Stomach smooth muscle (tissue), 2 donors: ENCODE measurements at regions not wholly inside any gene's neighbourhood (a gene's known extent, or its start where the extent isn't known, plus 50 kb on each side); places are given as distances from the start of the nearest gene placed in this dataset.
A peak's percentile ranks its signal among the peaks of the same experiment; 100 is the strongest.
"Not testable (repeated sequence)": the region's sequence is repeated elsewhere in the genome, so short reads cannot be mapped to it uniquely, and the experiment has no call there.

ENCODE experiments used
- H3K27ac ChIP-seq: one replicate; pipeline ENCODE4 v1.7.0; 2013; ENCODE audit warnings: mild to moderate bottlenecking, low read length, inconsistent platforms
- H3K27me3 ChIP-seq, 2 donors: one replicate each; pipeline ENCODE4 v1.7.0; 2013; ENCODE audit warnings: low read length in 2 of 2; ENCODE audit not compliant: insufficient read depth in 2 of 2, control insufficient read depth in 1 of 2
- H3K36me3 ChIP-seq, 2 donors: one replicate each; pipeline ENCODE4 v1.7.0; 2013; ENCODE audit warnings: low read length in 2 of 2; ENCODE audit not compliant: control insufficient read depth in 2 of 2, insufficient read depth in 2 of 2
- H3K4me1 ChIP-seq: one replicate; pipeline ENCODE4 v1.7.0; 2013; ENCODE audit warnings: low read length; ENCODE audit not compliant: control insufficient read depth, insufficient read depth
- H3K4me3 ChIP-seq, 2 donors: one replicate each; pipeline ENCODE4 v1.7.0; 2013; ENCODE audit warnings: low read length in 2 of 2
- H3K9ac ChIP-seq, 2 donors: one replicate each; pipeline ENCODE4 v1.7.0; 2013; ENCODE audit warnings: low read length in 2 of 2, mild to moderate bottlenecking in 1 of 2
- H3K9me3 ChIP-seq, 2 donors: one replicate each; pipeline ENCODE4 v1.7.0; 2013; ENCODE audit warnings: low read length in 2 of 2; ENCODE audit not compliant: control insufficient read depth in 2 of 2
- donor health status: healthy.
- donor health status: Pancreatic carcinoma.

GRCh38 chr16:29205151-29205550, 201.4 kb downstream of the NPIPB11 start:
- H3K36me3 ChIP-seq, H3K9me3 ChIP-seq, H3K27ac ChIP-seq, H3K4me3 ChIP-seq, H3K27me3 ChIP-seq, H3K4me1 ChIP-seq, H3K9ac ChIP-seq: not testable (repeated sequence)

- peaks cover 9% of the 10 kb centered on the region for H3K4me1 ChIP-seq
- no peaks in the 10 kb centered on the region for H3K36me3 ChIP-seq
- H3K9ac ChIP-seq: no peak overlapping the region
- H3K27me3 ChIP-seq: no peaks in the 10 kb centered on the region
- peaks cover 0 to 7% of the 10 kb centered on the region in 2 donors for H3K9me3 ChIP-seq
- H3K4me3 ChIP-seq: no peak overlapping the region
- no peak overlapping the region for H3K27ac ChIP-seq
Observed at GRCh38 chr16:29204806-29205135, 201.7 kb downstream of the NPIPB11 start.

GRCh38 chr16:29203933-29204805, 202.3 kb downstream of the NPIPB11 start:
- not testable (repeated sequence) for H3K27ac ChIP-seq, H3K27me3 ChIP-seq
- peaks cover 13% of the 10 kb centered on the region for H3K4me1 ChIP-seq

GRCh38 chr16:29203046-29203932, 203.2 kb downstream of the NPIPB11 start:
- H3K9me3 ChIP-seq, H3K4me3 ChIP-seq, H3K27me3 ChIP-seq, H3K9ac ChIP-seq, H3K36me3 ChIP-seq: not testable (repeated sequence)
- Histone ChIP-seq H3K4me1 (peaks cover 16% of the 10 kb centered on the region), H3K27ac (peak overlapping the region; percentile 37)

More at GRCh38 chr16:29203933-29204805, 202.3 kb downstream of the NPIPB11 start:
- not testable (repeated sequence) for H3K9ac ChIP-seq, H3K9me3 ChIP-seq, H3K4me3 ChIP-seq, H3K36me3 ChIP-seq

- not testable (repeated sequence) for H3K27me3 ChIP-seq, H3K9ac ChIP-seq, H3K36me3 ChIP-seq, H3K4me3 ChIP-seq, H3K9me3 ChIP-seq
- peak overlapping the region; percentile 37 for H3K27ac ChIP-seq
- H3K4me1 ChIP-seq: peaks cover 16% of the 10 kb centered on the region
Observed at GRCh38 chr16:29202642-29203041, 203.9 kb downstream of the NPIPB11 start.

DNA sequence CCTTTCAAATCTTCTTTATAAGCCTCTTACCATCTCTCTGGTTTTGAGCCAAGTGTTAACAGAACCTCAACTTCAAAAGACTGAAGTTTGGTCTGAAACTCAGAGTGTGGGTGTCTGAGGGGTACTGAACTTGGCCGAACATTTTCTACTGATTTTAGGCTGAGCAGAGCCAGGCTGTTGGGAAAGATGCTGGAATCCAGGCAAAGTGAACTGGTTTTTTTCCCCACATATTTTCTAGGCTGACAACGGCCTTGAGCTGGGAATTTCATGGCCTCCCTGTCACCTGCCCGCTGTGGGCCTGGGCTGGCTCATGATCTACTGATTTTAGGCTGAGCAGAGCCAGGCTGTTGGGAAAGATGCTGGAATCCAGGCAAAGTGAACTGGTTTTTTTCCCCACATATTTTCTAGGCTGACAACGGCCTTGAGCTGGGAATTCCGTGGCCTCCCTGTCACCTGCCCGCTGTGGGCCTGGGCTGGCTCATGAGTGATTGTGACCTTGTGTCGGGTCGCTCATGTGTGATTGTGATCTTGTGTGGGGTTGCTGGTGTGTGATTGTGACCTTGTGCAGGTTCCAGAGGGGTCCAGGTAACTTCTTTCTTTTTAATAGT, 204.4 kb downstream of the NPIPB11 start:
- H3K4me1 ChIP-seq: peaks cover 16% of the 10 kb centered on the region
- not testable (repeated sequence) for H3K27me3 ChIP-seq, H3K9ac ChIP-seq, H3K4me3 ChIP-seq, H3K9me3 ChIP-seq, H3K36me3 ChIP-seq
- peak overlapping the region; percentile 37 for H3K27ac ChIP-seq

GRCh38 chr16:29201296-29202024, 205.1 kb downstream of the NPIPB11 start:
- H3K9me3 ChIP-seq, H3K4me3 ChIP-seq, H3K36me3 ChIP-seq, H3K9ac ChIP-seq, H3K27me3 ChIP-seq, H3K27ac ChIP-seq: not testable (repeated sequence)
- H3K4me1 ChIP-seq: peaks cover 16% of the 10 kb centered on the region

GRCh38 chr16:29200681-29201080, 205.8 kb downstream of the NPIPB11 start:
- H3K9me3 ChIP-seq, H3K27ac ChIP-seq, H3K27me3 ChIP-seq: not testable (repeated sequence)

DNA sequence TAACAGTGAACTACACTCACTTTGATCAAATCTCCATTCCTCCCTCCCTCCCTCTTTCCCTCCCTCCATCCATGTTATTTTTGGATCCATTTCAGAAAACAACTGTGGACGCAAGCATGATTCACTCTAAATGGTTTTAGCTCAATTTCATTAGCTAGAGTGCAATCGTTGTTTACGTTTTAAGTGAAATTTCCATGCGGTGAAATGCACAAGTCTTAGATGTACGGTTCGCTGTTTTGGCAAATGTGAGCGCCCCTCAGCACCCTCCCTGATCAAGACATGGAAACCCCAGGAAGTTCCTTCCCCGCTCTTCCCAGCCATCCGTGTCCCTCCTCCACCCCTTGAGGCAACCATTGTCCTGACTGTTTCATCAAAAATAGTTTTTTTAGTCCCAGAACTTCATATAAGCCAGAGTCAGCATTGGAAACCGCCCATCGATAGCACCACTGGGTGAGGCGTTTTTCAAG, 206.3 kb downstream of the NPIPB11 start:
- H3K9ac ChIP-seq, H3K27ac ChIP-seq, H3K36me3 ChIP-seq, H3K27me3 ChIP-seq, H3K4me3 ChIP-seq, H3K9me3 ChIP-seq: not testable (repeated sequence)
- H3K4me1 ChIP-seq: peaks cover 16% of the 10 kb centered on the region

More at GRCh38 chr16:29200681-29201080, 205.8 kb downstream of the NPIPB11 start:
- not testable (repeated sequence) for H3K9ac ChIP-seq, H3K4me3 ChIP-seq, H3K36me3 ChIP-seq
- H3K4me1 ChIP-seq: peaks cover 16% of the 10 kb centered on the region

- peak overlapping the region; percentile 70 for H3K27ac ChIP-seq
- H3K4me1 ChIP-seq: peaks cover 16% of the 10 kb centered on the region
- H3K9me3 ChIP-seq, H3K27me3 ChIP-seq, H3K9ac ChIP-seq, H3K36me3 ChIP-seq: not testable (repeated sequence)
- H3K4me3 ChIP-seq: peak overlapping the region in 1 of 2 donors; percentile 8
Observed at GRCh38 chr16:29199626-29200025, 206.9 kb downstream of the NPIPB11 start.
